GM21619 (cell line): ENCODE measurements at regions not wholly inside any gene's neighbourhood (a gene's known extent, or its start where the extent isn't known, plus 50 kb on each side); places are given as distances from the start of the nearest gene placed in this dataset.
"Not testable (repeated sequence)": the region's sequence is repeated elsewhere in the genome, so short reads cannot be mapped to it uniquely, and the experiment has no call there.

ENCODE experiments used
- ATAC-seq: cut with Tn5 transposase; IDR thresholded peaks from one replicate; pipeline ENCODE4 v1.9.1; 2021; ENCODE audit not compliant: unreplicated experiment

DNA sequence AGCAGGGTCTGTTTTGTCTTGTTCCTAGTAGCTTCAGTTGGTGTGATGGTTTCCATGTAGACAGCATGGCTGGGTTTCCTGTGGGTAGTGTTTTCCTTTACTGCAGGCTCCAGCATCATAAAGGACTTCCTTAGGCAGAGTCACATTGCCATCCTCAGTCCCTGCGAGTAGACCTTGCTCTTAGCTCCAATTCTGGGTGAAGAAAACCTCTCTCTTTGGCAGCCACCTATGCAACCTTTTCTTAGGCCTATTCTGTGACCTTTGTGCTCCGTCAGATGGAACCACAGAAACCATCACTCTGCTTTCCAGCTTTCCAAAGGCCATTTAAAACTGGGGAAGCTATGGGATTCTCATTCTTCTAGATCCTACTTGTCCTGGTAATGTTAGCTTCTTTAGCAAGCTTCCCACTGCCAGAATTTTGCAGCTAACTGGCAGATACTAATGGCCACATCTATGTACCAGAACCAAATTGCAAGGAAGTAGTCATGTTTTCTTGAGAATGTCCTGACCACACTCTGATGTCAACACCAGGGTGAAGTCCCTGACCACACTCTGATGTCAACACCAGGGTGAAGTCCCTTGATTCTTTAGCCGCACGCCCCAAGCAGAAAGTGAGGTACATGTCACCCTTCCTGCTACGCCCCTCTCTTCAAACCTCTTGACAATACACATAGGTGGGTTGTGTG is 646.6 kb upstream of the HS3ST5 start:
- peak; percentile 98 for ATAC-seq

DNA sequence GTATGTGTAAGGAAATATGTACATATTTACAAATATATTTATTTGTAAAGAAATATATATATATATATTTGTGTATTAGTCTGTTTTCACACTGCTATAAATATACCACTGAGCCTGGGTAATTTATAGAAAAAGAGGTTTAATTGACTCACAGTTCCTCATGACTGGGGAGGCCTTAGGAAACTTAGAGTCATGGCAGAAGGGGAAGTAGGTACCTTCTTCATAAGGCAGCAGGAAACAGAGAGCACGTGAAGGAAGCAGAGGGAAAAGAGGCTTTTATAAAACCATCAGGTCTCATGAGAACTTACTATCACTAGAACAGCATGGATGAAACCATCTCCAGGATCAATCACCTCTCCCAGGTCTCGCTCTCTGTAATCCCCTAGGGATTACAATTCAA is 644.5 kb upstream of the HS3ST5 start:
- no peak for ATAC-seq

DNA sequence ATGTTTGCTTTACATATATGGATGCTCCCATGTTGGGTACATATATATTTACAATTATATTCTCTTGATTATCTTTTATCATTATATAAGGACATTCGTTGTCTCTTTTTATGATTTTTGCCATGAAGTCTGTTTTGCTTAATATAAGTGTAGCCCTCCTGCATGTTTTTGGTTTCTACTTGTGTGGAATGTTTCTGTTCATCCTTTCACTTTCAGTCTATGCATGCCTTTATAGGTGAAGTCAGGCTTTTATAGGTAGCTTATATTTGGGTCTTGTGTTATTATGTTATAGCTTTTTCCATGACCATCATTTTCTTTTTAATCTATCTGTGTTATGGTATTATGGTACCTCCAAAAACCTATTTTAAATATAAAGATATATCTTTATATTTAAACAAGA is 612.5 kb upstream of the HS3ST5 start:
- no peak for ATAC-seq

DNA sequence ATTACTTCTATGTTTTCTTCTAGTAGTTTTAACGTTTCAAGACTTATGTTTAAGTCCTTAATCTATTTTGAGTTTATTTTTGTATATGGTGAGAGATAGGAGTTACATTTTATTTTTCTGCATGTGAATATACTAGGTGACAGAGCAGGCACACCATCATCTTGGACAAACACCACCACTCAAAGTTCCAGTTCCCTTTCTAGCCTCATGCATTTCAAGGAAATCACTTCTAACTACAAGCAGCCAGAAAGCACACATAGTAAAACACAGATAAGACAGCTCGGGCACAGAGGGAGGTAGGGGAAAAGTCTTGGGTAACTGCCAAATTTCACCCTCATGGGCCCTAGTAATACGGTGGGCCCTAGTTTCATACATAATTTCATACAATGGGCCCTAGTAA is 609.4 kb upstream of the HS3ST5 start:
- no peak for ATAC-seq

DNA sequence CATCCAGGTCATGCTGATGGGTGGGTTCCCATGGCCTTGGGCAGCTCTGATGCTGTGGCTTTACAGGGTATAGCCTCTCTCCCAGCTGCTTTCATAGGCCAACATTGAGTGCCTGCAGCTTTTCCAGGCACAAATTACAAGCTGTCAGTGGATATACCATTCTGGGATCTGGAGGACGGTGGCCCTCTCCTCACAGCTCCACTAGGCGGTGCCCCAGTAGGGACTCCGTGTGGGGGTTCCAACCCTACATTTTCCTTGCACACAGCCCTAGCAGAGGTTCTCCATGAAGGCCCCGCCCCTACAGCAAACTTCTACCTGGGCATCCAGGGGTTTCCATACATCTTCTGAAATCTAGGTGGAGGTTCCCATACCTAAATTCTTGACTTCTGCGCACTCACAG is 602.6 kb upstream of the HS3ST5 start:
- ATAC-seq, result no peak

DNA sequence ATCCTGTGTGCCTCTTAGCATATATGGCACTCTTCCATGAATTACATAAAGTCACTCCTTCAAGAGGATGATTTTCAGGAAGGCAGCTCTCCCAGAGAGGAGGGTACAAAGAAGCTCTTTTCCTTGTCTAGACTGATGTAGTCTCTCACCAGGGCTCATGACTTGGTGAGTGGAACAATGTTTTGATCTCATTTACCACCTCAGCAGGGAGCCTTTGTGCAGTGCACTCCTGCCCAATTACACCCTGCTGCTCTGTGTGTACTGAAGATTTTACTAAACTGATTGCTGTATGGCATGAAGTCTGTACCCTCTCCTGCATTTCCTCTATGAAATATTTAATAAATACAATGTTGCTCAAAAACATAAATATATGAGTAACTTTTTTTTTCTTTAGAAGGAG is 598.3 kb upstream of the HS3ST5 start:
- no peak for ATAC-seq

DNA sequence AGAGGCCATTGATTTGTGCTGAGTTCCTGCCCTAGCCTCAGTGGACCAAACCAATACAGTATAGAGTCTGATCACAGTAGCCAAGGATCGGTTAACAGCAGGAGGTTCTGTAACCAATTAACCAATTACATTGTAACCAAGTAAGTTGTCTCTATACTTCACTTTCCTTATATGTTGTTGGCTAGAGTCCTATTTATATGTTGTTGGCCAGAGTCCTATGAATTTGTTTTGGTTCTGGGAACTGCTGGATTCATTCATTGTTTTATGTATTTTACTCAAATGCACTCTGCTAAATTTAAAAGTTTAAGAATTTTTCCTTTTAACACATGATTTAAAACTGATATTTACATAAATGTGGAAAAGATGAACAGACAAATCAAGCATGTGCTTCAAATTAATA is 597.4 kb upstream of the HS3ST5 start:
- no peak for ATAC-seq

DNA sequence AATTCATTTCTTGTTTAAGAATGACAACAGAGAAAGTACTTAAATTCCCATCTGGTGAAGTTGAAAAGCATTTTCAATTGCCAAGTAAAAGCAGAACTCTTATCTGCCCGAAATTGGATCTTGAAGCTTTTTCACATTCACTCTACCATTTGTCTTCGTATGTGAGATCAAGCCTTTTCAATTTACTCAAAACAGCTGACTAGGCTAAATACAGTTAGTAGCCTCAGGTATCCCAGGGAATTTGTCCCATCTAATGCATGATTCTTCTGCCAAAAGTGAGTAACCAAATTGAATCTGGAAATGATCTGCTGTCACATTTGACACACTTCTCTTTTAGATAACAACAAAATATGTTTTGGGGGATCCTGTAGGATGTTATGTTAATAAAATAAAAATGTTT is 596.8 kb upstream of the HS3ST5 start:
- no peak for ATAC-seq

DNA sequence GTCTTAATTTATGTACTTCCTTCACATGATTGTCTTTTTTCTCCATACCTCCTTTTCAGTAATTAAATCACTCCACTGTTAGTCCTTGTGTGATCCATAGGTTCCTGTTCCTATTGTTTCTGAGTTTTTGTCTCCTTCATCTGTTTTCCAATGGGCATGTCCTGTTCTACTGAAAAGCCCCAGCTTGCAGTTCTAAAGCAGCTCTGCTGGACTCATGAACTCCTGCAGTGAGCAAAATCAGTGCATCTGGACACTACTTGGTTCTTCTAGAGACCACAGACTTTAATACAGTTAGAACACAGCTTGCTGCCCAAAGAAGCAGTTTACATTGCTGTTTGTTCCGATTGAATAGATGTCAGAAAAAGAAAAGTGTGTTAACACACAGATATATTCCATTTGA is 593.3 kb upstream of the HS3ST5 start:
- ATAC-seq, result no peak

DNA sequence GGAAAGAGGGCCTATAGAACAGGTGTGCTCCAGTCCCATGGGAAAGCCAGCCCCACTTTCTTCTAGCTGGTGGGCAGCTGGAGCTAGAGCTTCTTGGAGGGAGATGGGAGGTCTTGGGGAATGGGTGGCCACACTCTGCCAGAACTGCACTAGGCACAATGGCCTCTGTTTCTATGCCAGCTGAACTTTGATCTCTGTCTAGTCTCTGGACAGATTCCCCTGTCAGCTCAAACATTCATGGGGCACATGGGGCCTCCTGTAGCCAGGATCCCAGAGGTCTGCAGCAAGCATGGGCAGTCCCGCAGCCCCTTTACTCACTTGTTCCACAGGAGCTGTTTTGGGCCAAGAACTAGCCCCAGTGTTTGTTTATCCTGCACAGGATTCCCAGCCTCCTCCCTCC is 591.3 kb upstream of the HS3ST5 start:
- ATAC-seq, result no peak

DNA sequence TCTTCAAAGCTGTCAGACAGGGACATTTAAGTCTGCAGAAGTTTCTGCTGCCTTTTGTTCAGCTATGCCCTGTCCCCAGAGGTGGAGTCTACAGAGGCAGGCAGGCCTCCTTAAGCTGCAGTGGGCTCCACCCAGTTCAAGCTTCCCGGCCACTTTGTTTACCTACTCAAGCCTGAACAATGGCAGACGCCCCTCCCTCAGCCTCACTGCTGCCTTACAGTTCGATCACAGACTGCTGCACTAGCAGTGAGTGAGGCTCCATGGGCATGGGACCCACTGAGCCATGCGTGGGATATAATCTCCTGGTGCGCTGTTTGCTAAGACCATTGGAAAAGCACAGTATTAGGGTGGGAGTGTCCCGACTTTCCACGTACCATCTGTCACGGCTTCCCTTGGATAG is 585.9 kb upstream of the HS3ST5 start:
- not testable (repeated sequence) for ATAC-seq

DNA sequence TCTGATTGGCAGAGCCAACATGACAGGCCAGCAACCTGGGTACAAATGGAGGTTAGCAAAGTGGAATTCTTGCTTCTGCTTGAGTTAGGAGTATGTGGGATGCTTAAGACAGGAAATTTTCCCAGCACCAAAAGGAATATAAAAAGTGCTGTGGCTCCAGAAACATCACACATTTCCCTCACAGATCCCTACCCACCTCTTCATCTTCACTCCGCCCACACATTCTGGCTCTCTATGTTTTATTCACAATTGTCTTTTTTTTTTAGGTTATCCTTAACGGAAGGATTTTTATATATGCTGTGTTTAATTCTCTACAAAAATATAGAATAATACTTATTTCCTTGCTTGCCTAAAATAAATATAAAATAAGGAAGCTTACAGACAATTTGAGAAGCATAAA is 563.3 kb upstream of the HS3ST5 start:
- ATAC-seq, result no peak

DNA sequence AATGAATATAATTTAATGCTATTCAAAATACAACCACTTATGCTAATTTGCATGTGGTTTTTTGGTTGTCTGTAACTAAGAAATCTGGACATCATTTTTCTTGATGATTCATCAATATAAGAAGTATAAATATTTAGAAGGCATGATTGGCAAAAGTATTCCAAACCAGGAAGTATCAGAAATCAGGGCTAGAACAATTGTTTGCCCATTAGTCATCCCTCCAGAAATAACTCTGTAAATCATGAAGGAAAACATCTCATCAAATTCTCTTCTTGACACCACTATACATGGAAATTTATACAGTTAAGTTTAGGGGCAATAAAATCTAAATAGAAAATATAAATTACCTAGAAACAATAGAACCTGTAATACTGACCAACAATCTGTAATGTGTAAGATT is 554.7 kb upstream of the HS3ST5 start:
- no peak for ATAC-seq

DNA sequence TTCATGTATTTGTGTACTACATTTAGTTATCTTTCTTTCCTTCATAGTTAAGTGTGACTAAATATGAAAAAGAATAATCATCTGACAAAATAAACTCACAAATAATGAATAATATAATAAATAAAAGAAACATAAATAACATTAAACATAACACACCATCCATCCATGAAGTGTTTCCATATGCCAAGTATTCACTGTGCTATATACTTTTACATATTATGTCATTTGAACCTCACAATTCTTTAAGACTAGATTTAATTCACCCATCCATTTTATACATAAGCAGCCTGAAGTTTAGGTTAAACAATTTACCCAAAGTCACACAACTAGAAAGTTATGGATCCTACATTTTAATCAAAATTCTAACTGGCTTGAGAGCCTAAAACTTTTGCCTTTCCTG is 549.4 kb upstream of the HS3ST5 start:
- no peak for ATAC-seq

DNA sequence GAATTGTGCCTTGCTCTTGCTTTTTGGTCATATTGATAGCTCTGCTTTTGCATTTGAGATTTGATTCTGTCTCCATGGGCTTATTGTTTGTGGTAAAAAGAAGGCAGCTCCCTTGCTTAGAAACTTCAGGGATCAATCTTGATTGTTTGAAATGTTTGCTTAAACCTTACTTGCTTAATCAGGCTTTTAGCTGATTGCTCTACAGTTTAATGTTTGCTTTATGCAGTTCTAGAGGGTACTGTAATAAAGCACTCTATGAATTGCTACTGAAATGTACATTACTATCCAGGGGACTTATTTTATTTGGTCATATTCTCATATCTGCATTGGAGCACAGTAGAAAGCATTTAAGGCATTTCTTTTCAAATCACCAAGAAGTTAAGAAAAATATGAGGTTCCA is 545.4 kb upstream of the HS3ST5 start:
- no peak for ATAC-seq

DNA sequence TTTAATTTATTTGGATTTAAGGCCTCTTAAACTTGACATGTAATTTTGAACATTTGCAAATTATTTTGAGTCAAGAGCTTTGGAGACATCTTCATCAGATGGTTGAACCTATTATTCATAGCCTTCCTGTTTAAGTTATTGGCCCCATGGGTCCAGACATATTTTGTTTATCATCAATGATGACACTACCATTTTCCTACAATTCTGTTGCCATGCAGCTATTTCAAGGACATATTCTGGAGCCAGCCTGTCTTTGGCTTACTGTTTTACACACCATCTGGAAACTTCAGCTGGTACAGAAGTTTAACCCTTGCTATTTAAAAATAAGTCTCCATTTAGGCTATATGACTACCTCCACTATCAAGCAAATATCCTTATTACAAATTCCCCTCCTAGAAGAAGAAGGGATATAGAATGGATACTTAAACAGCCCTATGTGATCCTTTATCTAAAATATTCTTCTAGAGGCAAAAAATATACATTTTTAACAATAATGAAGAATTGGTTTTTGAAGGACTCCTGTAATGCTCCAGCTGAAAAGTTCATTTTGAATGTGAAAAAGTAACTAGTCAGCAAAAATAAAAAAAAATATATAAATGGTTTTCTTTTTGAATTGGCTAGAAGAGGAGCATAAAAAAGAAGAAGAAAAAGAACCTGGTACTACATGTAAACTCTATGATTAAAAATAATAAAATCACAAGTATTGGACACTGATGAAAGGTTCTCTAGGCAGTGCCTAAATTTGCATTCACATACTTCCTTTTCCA is 544.0 kb upstream of the HS3ST5 start:
- ATAC-seq, result no peak

DNA sequence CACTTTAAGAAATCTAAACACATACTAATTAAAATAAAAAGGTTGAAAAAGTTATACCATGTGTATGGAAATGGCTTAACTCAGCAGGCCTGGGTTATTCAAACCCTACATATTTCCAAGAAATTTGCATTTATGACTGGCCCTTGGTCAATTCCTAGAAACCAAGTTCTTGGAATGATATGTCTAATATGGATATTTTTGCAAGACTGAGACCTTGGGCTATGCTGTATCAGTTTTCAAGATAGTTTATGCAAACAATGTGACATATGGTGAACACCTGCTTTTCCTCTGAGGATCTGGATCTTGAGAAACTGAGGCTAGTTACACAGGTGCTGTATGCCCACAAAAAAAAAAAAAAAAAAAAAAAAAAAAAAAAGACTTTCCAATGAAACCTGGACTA is 536.9 kb upstream of the HS3ST5 start:
- ATAC-seq, result no peak

DNA sequence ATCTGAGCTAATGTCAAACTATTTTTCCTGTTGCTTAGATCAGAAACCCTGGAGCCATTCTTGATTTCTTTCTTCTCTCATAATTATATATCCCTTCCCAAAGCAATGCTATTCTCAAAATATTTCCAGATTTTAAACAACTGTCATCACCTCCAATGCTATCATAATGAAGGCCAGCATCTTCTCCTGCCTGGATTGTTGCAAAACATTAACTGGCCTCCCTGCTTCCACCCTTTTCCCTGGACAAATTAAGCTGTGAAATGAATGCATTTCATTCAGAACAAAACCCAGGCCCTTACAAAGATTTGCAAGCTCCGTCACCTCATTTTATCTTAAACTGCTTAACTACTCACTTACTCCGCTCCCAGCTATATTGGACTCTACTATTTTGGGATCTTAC is 535.3 kb upstream of the HS3ST5 start:
- ATAC-seq, result no peak

DNA sequence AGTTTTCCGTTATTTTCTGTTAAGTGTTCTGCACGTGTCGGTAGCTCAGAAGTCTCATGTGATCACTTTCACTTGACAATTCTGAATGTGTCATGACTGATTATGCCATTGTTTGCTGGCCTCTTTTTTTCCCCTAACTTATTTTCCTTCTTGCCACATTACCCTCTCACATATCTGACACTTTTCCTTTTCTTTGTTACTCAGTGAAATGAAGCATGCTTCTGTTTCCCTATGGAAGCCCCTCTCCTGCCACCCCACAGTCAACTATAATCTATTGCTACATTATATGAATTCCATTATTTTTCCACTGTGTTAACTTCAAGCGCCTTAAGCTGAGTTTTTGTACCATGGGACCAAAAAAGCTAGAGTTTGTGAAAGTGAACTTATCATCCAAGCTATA is 531.6 kb upstream of the HS3ST5 start:
- ATAC-seq, result no peak

DNA sequence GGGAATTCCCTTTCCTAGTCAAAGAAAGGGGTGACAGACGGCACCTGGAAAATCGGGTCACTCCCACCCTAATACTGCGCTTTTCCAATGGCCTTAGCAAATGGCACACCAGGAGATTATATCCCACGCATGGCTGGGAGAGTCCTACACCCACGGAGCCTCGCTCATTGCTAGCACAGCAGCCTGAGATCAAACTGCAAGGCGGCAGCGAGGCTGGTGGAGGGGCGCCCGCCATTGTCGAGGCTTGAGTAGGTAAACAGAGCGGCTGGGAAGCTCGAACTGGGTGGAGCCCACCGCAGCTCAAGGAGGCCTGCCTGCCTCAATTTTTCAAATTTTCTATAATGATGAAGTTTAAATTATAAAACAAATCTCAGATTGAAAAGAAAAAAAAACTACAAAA is 522.7 kb upstream of the HS3ST5 start:
- ATAC-seq, result not testable (repeated sequence)

DNA sequence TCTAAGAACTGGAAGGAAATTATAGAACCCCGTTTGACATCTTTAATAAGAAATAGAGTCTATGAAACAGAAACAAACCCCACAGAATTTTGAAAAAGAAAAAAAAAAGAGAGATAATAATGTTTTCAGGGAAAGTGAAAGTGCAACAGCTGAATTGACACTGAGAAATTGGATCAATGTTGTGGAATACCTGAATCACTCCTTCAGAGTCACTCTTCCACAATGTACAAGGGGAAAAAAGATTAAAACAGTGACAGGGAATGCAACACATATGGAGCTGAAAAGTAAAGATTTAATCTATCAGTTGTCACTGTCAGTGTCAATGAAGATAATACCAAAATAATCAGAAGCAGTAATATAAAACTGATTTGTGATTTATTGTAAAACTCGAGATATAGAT is 520.8 kb upstream of the HS3ST5 start:
- no peak for ATAC-seq

DNA sequence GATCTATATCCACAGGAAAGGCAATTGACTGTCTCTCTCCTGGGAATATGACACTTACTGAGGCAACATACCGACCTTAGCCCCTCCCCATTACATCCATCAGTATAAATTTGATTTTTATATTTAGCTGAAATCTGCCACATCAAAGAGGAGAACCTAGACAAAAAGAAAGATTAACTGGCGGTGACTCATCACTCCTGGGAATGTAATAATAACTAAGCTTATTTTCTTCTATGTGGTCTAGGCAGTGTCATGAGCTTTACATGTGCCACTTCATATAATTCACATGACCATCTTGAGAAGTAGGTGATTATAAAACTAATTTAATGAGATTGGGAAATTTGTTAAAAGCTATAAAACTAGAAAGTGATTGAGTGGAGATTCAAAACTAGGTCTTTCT is 520.0 kb upstream of the HS3ST5 start:
- no peak for ATAC-seq

DNA sequence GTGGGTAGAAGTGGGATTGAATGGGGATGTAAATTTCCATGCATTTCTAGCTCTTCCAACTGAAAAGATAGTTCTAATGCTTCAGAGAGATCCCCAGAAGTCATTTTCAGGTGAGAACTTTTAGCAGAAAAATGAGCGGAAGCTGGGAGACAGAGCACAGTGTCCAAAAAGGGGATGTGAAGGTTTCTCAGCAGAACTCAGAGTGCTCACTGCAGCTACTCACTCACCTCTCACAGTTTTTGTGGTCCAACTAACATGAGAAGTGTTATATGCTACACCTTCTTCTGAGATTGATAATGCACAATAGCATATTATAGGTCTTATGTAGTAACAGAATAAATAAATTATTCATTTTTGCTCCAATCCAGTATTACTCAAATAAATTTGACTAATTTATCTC is 519.2 kb upstream of the HS3ST5 start:
- no peak for ATAC-seq
